GM08714 (cell line): ENCODE measurements at regions not wholly inside any gene's neighbourhood (a gene's known extent, or its start where the extent isn't known, plus 50 kb on each side); places are given as distances from the start of the nearest gene placed in this dataset.
"Not testable (repeated sequence)": the region's sequence is repeated elsewhere in the genome, so short reads cannot be mapped to it uniquely, and the experiment has no call there.

Source experiments
- H3K4me3 ChIP-seq: fragments of 200-500 bp; sonication (Bioruptor generic); 2 replicates; pipeline ENCODE4 v1.5.1; 2014; ENCODE audit warnings: mild to moderate bottlenecking, low read length, inconsistent platforms
- ZNF274 ChIP-seq: IDR thresholded peaks from 2 replicates; pipeline ENCODE4 v1.6.1; 2012; ENCODE audit warnings: mild to moderate bottlenecking, low read depth, low read length

DNA sequence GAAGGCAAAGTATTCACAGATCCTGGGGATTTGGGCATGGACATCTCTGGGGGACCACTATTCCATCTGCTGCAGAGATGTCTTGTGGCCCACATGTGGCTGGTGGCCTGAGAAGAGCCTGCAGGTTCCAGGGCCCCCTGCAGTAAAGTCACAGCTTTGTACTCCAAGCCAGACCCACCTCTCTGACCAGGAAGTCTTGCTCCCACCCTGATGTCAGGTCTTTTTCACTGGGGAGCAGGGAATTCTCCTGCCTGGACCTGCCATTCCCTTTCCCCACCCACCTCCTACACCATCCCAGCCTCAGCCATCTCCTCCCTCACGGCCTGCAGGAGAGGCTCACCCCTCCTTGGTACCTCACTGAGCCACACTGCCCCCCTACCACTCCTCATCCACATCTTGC lies 211.8 kb downstream of the SMAD2 start:
- TF ChIP-seq ZNF274 = no peak
- H3K4me3 ChIP-seq = no peak overlapping the region

GRCh38 chr18:47717257-47717656 lies 213.2 kb downstream of the SMAD2 start:
- no peak overlapping the region for H3K4me3 ChIP-seq
- no peak for TF ChIP-seq ZNF274

DNA sequence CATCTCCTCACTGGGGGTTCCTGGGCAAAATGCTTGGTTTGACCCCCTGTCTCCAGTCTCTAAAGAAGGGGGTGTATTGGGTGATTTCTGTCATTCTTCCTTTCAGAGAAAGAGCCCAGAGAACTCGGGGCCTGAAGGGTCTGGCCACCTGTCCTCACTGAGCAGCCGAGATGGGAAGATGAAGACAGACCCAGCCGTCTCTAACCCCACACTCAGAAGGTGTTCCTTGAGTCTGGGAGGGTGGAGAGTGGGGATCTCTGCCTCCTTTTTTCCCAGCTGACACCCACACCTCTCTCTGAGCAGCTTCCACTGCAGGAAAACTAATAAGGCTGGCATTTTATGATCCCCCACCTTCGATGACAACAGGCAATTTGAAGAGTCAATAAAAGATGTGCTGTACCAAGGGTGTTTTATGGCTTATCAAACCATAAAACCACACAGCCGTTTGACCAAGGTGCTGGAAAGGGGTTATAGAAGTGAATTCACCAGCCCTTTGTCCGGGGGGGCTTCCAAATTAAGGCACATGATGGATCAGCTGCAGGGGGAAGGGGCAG lies 213.8 kb downstream of the SMAD2 start:
- no peak overlapping the region for H3K4me3 ChIP-seq
- no peak for TF ChIP-seq ZNF274

GRCh38 chr18:47710451-47710850 lies 220.0 kb downstream of the SMAD2 start:
- no peak overlapping the region for H3K4me3 ChIP-seq
- TF ChIP-seq ZNF274 = no peak

DNA sequence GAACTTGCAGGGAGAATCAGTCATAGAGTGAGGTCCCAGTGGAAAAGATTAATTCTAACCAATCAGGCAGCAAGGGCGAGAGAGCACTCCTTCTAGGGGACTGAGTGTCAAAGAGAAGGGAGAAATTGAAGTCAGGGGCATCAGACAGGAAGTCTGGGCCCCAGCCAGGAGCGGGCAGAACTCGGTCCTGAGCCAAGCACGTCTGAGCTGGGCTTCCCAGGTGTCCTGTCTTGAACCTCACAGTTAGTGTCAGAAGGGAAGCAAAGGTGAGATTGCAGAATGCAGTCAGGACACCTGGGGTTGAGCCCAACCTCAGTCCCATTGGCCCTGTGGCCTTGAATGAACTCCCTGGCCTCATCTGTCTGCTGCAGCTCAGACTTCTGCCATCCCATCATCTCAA lies 220.9 kb downstream of the SMAD2 start:
- TF ChIP-seq ZNF274 = no peak
- H3K4me3 ChIP-seq = no peak overlapping the region

- TF ChIP-seq ZNF274 = no peak
- H3K4me3 ChIP-seq = no peak overlapping the region
Observed at GRCh38 chr18:47708206-47708605, 222.3 kb downstream of the SMAD2 start.

DNA sequence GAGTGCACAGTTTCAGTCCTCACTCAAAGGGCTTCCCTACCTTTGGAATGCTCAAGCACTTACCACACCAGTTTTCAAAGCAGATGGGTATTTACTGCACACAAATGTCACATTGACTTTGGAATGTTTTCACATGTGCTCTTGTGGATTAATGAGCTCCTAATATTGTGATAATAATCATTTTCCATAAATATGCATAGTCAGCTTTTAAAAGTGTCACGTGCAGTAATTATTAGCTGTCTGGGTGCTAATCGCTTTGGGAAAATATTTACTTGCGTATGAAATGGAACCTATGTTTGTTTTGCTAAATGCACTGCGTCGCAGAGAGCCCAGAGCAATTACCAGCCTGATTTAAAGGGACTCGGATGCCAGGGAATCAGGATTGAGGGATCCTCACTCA lies 229.3 kb downstream of the SMAD2 start:
- no peak for TF ChIP-seq ZNF274
- H3K4me3 ChIP-seq = no peak overlapping the region

GRCh38 chr18:47696870-47697269 lies 233.6 kb downstream of the SMAD2 start:
- no peak for TF ChIP-seq ZNF274

GRCh38 chr18:47691611-47692010 lies 238.8 kb downstream of the SMAD2 start:
- H3K4me3 ChIP-seq = no peak overlapping the region
- TF ChIP-seq ZNF274 = no peak

More at GRCh38 chr18:47696870-47697269, 233.6 kb downstream of the SMAD2 start:
- H3K4me3 ChIP-seq = no peak overlapping the region

- not testable (repeated sequence) for H3K4me3 ChIP-seq
Observed at GRCh38 chr18:47690778-47691177, 239.7 kb downstream of the SMAD2 start.

DNA sequence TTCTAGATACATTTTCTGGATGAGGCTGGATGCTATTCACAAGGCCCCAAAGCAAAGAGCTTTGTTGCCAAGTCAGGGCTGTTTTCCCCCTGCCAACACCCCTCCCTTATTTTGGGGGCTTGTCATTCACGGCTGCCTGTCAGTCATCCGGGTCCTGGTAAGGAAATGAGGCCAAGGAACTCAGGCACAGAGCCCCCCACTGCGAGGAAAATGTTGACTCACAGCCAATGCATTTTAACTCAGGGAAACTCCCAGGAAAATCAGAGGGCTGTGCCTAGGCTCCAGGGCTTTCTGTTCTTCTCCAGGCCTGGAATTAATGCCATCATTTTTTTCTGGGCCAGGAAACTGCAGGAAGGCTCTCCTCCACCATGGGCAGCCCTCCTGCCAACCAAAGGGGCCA lies 241.1 kb downstream of the SMAD2 start:
- TF ChIP-seq ZNF274 = no peak
- no peak overlapping the region for H3K4me3 ChIP-seq

- TF ChIP-seq ZNF274 = no peak
- H3K4me3 ChIP-seq = no peak overlapping the region
Observed at GRCh38 chr18:47686806-47687205, 243.7 kb downstream of the SMAD2 start.

DNA sequence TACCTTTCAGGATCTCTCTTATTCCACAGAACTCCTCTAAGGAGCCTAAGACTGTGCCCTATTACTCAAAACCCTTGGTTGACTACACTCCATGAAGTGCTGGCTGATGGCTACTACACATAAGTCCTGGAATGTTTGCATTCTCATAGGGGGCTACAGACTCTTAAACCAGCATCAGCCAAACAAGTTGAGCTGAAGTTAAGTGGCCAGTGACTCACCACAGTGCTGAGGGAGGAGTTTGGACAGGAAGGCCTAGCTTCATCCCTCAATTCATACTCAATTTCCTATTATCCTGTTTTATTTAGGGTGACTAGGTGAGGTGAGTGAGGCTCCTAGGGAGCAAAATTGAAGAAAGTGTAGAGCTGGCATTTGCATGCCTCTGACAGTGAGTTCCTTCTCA lies 246.7 kb downstream of the SMAD2 start:
- H3K4me3 ChIP-seq = no peak overlapping the region
- no peak for TF ChIP-seq ZNF274

GRCh38 chr18:47682876-47683275 lies 247.6 kb downstream of the SMAD2 start:
- H3K4me3 ChIP-seq = no peak overlapping the region
- TF ChIP-seq ZNF274 = no peak

DNA sequence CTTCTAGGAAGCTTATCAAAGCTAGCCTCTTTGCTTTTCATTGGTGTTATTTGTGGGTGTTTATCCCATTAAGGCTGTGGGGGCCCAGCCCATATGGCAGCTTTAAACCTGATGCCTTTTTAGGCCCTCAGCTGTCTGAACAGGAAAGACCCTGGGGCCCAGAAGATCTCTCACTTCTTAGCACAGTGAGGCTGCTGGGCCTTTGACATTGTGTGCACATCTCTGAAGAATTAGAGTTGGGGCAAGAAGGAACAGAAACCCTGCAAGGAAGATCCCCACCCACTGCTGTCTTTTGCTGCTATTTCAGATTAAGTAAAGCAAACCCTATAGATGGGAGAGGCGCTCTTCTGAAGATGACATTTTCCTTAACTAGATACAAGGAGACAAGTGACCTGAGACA lies 250.0 kb downstream of the SMAD2 start:
- peak overlapping the region; percentile 16; the same call in 1 of the 2 replicates for H3K4me3 ChIP-seq

GRCh38 chr18:47679864-47680263 lies 250.6 kb downstream of the SMAD2 start:
- no peak for TF ChIP-seq ZNF274

More for the DNA sequence above, 250.0 kb downstream of the SMAD2 start:
- TF ChIP-seq ZNF274 = no peak

More at GRCh38 chr18:47679864-47680263, 250.6 kb downstream of the SMAD2 start:
- H3K4me3 ChIP-seq = no peak overlapping the region
